ENCODE measurements at regions not wholly inside any gene's neighbourhood (a gene's known extent, or its start where the extent isn't known, plus 50 kb on each side); places are given as distances from the start of the nearest gene placed in this dataset.

DNA sequence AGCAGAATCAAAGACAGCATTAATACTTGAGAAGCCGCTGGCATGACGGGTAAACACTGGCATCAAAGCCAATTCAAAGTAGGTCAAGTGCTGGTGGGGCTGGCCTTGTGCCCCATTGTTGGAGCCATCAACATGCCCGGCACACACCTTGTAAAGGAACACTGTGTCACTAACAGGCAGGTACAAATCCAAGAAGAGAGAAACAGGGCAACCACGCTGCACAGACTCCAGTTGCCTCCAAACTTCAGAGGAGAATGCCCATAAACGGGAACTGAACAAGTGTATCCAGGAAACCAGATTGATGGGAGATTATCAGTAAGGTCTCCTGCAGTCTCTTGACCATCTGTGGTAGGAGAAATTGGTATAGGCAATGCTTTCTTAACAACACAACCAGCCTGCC is 127.0 kb upstream of the STXBP5 start:
- Histone ChIP-seq H2AFZ (ENCODE audit: low read depth, low read length) (no peak overlapping the region), H3K79me2 (ENCODE audit: insufficient read depth, low read length) (no peaks in the 10 kb centered on the region), H3K27me3 (ENCODE audit: insufficient read depth, low read length, poor library complexity) (no peaks in the 10 kb centered on the region), H3K27ac (ENCODE audit: low read length) (no peak overlapping the region), H3K4me2 (ENCODE audit: insufficient read depth, low read length) (no peak overlapping the region), H3K4me1 (ENCODE audit: insufficient read depth, low read length) (no peaks in the 10 kb centered on the region), H3K9me3 (ENCODE audit: insufficient read depth, low read length, severe bottlenecking) (no peaks in the 10 kb centered on the region), H3K4me3 (ENCODE audit: low read depth in 1 of 2, low read length in 2 of 2) (no peak overlapping the region), H3K9ac (ENCODE audit: low read depth, low read length) (no peak overlapping the region), H3K36me3 (ENCODE audit: insufficient read depth, low read length) (no peaks in the 10 kb centered on the region), H4K20me1 (ENCODE audit: insufficient read depth, low read length) (no peaks in the 10 kb centered on the region)
- TF ChIP-seq, protein P1, sequence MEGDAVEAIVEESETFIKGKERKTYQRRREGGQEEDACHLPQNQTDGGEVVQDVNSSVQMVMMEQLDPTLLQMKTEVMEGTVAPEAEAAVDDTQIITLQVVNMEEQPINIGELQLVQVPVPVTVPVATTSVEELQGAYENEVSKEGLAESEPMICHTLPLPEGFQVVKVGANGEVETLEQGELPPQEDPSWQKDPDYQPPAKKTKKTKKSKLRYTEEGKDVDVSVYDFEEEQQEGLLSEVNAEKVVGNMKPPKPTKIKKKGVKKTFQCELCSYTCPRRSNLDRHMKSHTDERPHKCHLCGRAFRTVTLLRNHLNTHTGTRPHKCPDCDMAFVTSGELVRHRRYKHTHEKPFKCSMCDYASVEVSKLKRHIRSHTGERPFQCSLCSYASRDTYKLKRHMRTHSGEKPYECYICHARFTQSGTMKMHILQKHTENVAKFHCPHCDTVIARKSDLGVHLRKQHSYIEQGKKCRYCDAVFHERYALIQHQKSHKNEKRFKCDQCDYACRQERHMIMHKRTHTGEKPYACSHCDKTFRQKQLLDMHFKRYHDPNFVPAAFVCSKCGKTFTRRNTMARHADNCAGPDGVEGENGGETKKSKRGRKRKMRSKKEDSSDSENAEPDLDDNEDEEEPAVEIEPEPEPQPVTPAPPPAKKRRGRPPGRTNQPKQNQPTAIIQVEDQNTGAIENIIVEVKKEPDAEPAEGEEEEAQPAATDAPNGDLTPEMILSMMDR (IDR thresholded peaks at IDR 0.05; ENCODE audit: borderline replicate concordance, extremely low read depth, low read length, poor library complexity, severe bottlenecking) = no peak
- TF ChIP-seq EZH2 (IDR thresholded peaks at IDR 0.05; ENCODE audit: borderline replicate concordance, low read depth, low read length, severe bottlenecking) = no peak
- ATAC-seq (ENCODE audit: insufficient read depth, low read depth) (no peak), DNase-seq (no peak)

DNA sequence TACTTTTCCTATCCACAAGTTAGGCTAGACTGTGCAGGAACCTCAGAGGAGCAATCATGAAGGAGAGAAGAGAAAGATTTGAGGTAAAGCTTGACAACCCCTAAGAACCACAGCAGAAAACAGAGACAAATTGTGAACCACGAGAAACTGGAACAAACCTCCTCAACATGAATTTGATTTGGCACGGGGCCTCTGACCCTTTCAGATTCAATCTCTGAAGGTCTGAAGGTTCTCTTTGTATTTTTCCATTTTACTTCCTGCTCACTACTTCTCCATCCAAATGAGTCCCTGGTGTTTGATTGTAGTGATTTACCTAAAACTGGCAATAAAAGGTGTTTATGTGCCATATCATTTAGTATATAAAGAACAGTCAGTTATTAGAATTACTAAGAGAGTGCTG is 126.1 kb upstream of the STXBP5 start:
- H3K4me3 ChIP-seq (ENCODE audit: low read depth in 1 of 2, low read length in 2 of 2) = no peak overlapping the region
- DNase-seq = no peak
- no peaks in the 10 kb centered on the region for H3K79me2 ChIP-seq (ENCODE audit: insufficient read depth, low read length)
- peaks cover 2% of the 10 kb centered on the region for H3K27me3 ChIP-seq (ENCODE audit: insufficient read depth, low read length, poor library complexity)
- no peak for ATAC-seq (ENCODE audit: insufficient read depth, low read depth)
- H2AFZ ChIP-seq (ENCODE audit: low read depth, low read length) = no peak overlapping the region
- no peak overlapping the region for H3K9ac ChIP-seq (ENCODE audit: low read depth, low read length)
- no peaks in the 10 kb centered on the region for H4K20me1 ChIP-seq (ENCODE audit: insufficient read depth, low read length)
- no peaks in the 10 kb centered on the region for H3K4me1 ChIP-seq (ENCODE audit: insufficient read depth, low read length)
- no peak overlapping the region for H3K4me2 ChIP-seq (ENCODE audit: insufficient read depth, low read length)
- no peak overlapping the region for H3K27ac ChIP-seq (ENCODE audit: low read length)
- TF ChIP-seq, protein P1 (IDR thresholded peaks at IDR 0.05; ENCODE audit: borderline replicate concordance, extremely low read depth, low read length, poor library complexity, severe bottlenecking) = no peak
- no peaks in the 10 kb centered on the region for H3K9me3 ChIP-seq (ENCODE audit: insufficient read depth, low read length, severe bottlenecking)
- no peaks in the 10 kb centered on the region for H3K36me3 ChIP-seq (ENCODE audit: insufficient read depth, low read length)

DNA sequence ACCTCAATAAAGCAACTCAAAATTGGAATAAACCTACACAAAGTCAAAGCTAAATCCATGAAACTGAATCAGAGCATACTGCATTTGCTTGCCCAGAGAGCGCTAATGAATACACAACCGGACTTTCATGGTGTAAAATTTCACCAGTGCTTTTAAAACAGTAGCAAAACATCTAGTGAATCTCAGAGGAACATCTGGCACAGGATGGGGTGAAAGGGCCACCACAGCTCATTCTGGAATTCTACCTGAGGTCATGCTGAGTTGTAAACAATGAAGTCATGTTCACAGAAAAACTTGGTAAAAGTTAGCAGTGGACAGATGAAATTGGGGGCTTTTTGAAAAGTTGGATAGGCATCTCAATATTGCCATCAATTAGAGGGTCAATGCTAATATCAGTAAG is 125.6 kb upstream of the STXBP5 start:
- H2AFZ ChIP-seq (ENCODE audit: low read depth, low read length) = no peak overlapping the region
- no peak for DNase-seq
- no peak overlapping the region for H3K27ac ChIP-seq (ENCODE audit: low read length)
- no peak overlapping the region for H3K4me2 ChIP-seq (ENCODE audit: insufficient read depth, low read length)
- no peaks in the 10 kb centered on the region for H3K36me3 ChIP-seq (ENCODE audit: insufficient read depth, low read length)
- H3K9ac ChIP-seq (ENCODE audit: low read depth, low read length) = no peak overlapping the region
- H3K4me3 ChIP-seq (ENCODE audit: low read depth in 1 of 2, low read length in 2 of 2) = no peak overlapping the region
- no peaks in the 10 kb centered on the region for H3K79me2 ChIP-seq (ENCODE audit: insufficient read depth, low read length)
- H4K20me1 ChIP-seq (ENCODE audit: insufficient read depth, low read length) = no peaks in the 10 kb centered on the region
- ATAC-seq (ENCODE audit: insufficient read depth, low read depth) = no peak
- no peaks in the 10 kb centered on the region for H3K9me3 ChIP-seq (ENCODE audit: insufficient read depth, low read length, severe bottlenecking)
- H3K27me3 ChIP-seq (ENCODE audit: insufficient read depth, low read length, poor library complexity) = peaks cover 2% of the 10 kb centered on the region
- no peak for TF ChIP-seq EZH2 (IDR thresholded peaks at IDR 0.05; ENCODE audit: borderline replicate concordance, low read depth, low read length, severe bottlenecking)
- TF ChIP-seq, protein P1 (IDR thresholded peaks at IDR 0.05; ENCODE audit: borderline replicate concordance, extremely low read depth, low read length, poor library complexity, severe bottlenecking) = no peak
- H3K4me1 ChIP-seq (ENCODE audit: insufficient read depth, low read length) = no peaks in the 10 kb centered on the region

GRCh38 chr6:147080225-147080624 is 124.0 kb upstream of the STXBP5 start:
- Histone ChIP-seq H3K4me2 (ENCODE audit: insufficient read depth, low read length) (no peak overlapping the region), H3K4me3 (ENCODE audit: low read depth in 1 of 2, low read length in 2 of 2) (no peak overlapping the region), H3K27me3 (ENCODE audit: insufficient read depth, low read length, poor library complexity) (peaks cover 2% of the 10 kb centered on the region), H2AFZ (ENCODE audit: low read depth, low read length) (no peak overlapping the region), H3K79me2 (ENCODE audit: insufficient read depth, low read length) (no peaks in the 10 kb centered on the region), H4K20me1 (ENCODE audit: insufficient read depth, low read length) (no peaks in the 10 kb centered on the region), H3K9ac (ENCODE audit: low read depth, low read length) (no peak overlapping the region), H3K9me3 (ENCODE audit: insufficient read depth, low read length, severe bottlenecking) (no peaks in the 10 kb centered on the region), H3K36me3 (ENCODE audit: insufficient read depth, low read length) (no peaks in the 10 kb centered on the region), H3K27ac (ENCODE audit: low read length) (no peak overlapping the region), H3K4me1 (ENCODE audit: insufficient read depth, low read length) (no peaks in the 10 kb centered on the region)
- ATAC-seq (ENCODE audit: insufficient read depth, low read depth) (no peak), DNase-seq (no peak)
- TF ChIP-seq, protein P1 (IDR thresholded peaks at IDR 0.05; ENCODE audit: borderline replicate concordance, extremely low read depth, low read length, poor library complexity, severe bottlenecking) = no peak
- TF ChIP-seq EZH2 (IDR thresholded peaks at IDR 0.05; ENCODE audit: borderline replicate concordance, low read depth, low read length, severe bottlenecking) = no peak
